SK-MEL-5 (cell line): ENCODE measurements at regions not wholly inside any gene's neighbourhood (a gene's known extent, or its start where the extent isn't known, plus 50 kb on each side); places are given as distances from the start of the nearest gene placed in this dataset.

Experiments used
- DNase-seq: peaks from one replicate; pipeline ENCODE4 v3.0.0-alpha.2; 2016; ENCODE audit warnings: low read depth, low spot score
- in situ Hi-C: cut with HindIII; loops from 2 replicates; pipeline ENCODE4 v1.10.0; 2016; ENCODE audit warnings: low sequenced_read_pairs, high pct_unique_total_duplicates, low pct_unique_long_range_greater_than_20kb

DNA sequence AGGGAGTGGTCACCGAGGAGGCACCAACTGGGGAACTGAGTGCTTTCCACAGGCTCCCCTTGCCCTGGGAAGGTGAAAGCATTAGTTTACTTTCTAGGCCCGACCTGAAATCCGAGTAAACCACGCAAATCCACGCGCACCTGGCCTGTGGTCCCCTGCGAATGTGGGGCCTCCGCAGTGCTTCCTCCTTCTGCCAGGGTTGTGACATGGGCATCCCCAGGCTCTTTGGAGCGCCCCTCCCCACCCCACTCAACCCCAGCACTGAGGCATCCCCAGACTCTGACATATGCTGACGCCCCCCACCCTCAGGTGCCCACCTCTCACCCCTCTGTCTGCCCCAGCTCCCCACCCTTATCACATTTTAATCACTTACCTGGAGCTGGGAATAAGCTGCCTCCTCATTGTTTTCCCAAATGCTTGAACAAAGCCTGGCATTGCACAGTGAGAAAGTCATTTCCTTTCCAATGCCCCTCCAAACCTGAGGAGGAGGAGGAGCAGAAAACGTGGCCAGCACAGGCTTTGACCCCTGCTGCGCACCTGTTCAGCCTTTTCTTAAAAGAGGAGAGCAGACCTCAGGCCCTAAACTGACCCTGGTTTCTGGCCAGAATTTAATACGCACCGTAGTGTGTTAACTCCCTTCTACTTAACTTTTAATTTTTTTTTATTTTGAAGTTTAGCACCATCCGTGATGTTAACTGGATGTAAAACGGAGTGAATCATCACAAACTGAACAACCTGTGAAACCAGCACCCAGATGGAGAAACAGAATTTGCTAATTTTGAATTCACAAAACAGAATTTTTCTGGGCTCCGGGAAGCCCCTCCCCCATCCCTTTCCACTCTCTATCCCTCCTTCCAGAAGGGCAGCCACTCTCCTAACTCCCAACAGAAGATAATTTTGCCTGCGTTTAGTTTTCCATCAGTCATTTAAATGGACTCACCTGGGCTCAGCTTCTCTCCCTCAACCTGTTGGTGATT lies 129.4 kb downstream of the WDR11 start:
- DNase-seq, result no peak
- in situ Hi-C loops, result no loop called here

DNA sequence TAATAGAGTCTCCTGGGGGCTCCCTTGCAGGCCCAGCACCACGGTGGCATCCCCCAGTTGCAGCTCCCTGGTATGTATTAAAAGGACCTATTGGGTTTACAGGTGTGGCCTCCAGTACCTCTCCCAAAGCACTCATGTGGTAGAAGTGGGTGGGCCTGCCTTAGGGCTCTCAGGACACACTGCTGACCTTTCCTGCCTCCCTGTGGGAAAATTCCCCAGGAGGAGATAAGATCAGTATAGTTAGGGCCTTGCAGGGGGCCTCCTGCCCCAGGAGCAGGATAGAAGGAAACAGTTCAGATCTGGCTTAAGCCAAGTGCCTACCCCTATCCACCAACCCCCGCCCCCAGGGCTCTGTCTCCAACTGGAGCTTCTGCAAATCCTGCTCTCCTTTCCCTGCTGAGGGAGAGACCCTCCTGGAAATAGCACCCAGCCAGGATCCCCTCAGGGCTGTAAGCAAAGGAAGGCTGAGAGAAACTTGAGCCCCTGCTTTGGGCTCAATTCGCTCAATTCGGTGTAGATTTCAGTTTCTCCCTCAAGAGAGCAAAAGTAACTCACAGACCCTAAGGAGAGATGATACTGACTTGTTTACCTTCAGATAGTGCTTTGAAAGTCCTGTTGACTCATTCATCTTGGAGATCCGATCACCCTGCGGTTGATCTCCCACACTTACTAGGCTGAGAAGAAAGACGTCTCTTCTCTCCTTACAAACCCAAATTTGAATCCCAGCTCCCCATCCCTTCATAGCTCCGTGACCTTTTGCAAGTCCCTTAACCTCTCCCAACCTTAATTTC lies 130.6 kb downstream of the WDR11 start:
- in situ Hi-C loops, result no loop called here
- no peak for DNase-seq

- in situ Hi-C loops, result no loop called here
- no peak for DNase-seq
These were observed 131.3 kb downstream of the WDR11 start for GRCh38 chr10:120982507-120982906.

DNA sequence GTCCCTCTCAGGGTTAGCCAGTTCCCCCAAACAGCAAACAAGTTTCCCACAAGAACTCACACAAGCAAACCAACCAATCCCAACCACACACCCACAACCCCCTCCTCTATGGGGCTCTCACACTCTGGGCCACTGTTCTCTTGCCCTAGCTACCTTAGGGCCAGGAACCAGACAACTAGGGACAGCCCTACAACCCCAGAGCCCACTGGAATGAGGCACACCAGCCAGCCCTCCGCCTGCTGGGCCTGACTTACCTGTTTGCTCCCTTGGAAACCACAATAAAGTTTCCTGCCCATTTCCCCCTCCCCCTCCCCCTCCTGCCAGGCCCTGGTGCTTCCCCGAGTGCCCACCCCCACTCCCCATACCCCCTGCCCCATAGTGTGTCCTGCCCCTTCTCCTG lies 132.6 kb downstream of the WDR11 start:
- no peak for DNase-seq
- in situ Hi-C loops, result no loop called here

- in situ Hi-C loops, result no loop called here
- no peak for DNase-seq
These were observed 133.1 kb downstream of the WDR11 start for GRCh38 chr10:120984221-120984620.

GRCh38 chr10:120987359-120987758 lies 136.2 kb downstream of the WDR11 start:
- in situ Hi-C loops, result no loop called here
- DNase-seq, result no peak

DNA sequence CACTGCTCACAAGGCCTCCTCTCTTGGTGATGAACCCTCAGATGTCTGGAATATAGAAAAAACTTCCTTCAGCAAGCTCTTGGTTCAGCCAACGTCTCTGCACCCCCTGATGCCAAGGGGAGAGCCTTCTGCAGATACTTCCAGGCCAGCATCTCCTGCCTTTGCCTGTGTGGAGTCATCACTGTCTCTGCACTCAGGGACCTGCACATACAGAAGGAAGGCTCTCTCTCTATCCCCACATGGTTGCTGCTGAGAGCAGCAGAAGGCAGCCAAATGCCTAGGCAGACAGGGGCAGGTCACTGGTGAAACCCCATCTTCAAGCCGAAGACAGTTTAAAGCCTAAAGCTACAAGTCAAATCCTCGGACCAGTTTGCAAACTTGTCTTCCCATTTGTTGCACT lies 137.6 kb downstream of the WDR11 start:
- in situ Hi-C loops, result no loop called here
- no peak for DNase-seq

- in situ Hi-C loops, result no loop called here
- no peak for DNase-seq
These were observed 138.1 kb downstream of the WDR11 start for GRCh38 chr10:120989279-120989678.

GRCh38 chr10:120989996-120990598 lies 138.9 kb downstream of the WDR11 start:
- no peak for DNase-seq
- in situ Hi-C loops, result no loop called here

- in situ Hi-C loops, result no loop called here
- no peak for DNase-seq
These were observed 139.7 kb downstream of the WDR11 start for GRCh38 chr10:120990831-120991230.

- in situ Hi-C loops, result no loop called here
- no peak for DNase-seq
These were observed 141.9 kb downstream of the WDR11 start for GRCh38 chr10:120993089-120993488.

DNA sequence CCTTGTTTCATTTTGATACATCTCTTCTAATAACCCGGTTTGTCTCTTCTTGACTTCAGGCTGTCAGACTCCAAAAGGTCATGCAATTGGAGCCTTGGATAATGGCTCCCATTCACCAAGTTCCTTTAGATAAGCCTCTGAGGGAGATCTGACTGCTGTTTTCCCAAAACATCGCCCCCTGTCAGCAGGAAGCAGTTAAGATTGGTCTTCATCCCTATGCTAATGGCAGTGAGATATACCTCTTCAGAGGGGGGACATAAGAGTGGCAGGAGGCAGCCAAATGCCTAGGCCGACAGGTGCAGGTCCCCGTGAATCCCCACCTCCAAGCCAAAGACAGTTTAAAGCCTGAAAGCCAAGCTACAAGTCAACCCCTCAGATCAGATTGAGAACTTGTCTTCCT lies 144.6 kb downstream of the WDR11 start:
- DNase-seq, result peak; percentile 54
- in situ Hi-C loops, result no loop called here

- DNase-seq, result no peak
- in situ Hi-C loops, result no loop called here
These were observed 145.4 kb downstream of the WDR11 start for GRCh38 chr10:120996456-120997034.

GRCh38 chr10:120997313-120997712 lies 146.2 kb downstream of the WDR11 start:
- DNase-seq, result no peak
- in situ Hi-C loops, result no loop called here

GRCh38 chr10:120997756-120998155 lies 146.6 kb downstream of the WDR11 start:
- in situ Hi-C loops, result no loop called here

DNA sequence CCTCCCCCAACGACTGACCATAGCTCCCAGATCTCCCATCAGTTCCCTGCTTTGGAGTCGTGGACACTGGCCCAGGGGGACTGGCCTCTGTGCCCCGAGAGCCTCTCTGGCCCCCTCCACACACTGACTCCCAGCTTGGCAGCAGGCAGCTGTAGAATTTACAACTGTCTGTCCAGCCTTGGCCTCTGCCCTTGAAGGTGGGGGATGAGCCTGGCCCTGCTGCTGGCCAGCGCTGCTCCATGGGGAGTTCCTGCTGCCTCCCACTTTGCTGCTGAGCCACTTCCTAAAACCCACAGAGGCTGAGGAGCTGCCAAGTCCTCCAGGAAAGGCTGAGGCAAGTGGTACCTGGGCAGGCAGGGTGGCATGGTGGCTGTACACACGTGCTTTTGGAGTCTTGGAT lies 147.1 kb downstream of the WDR11 start:
- no peak for DNase-seq
- in situ Hi-C loops, result no loop called here

More at GRCh38 chr10:120997756-120998155, 146.6 kb downstream of the WDR11 start:
- no peak for DNase-seq

GRCh38 chr10:120998782-120999285 lies 147.7 kb downstream of the WDR11 start:
- in situ Hi-C loops, result no loop called here
- DNase-seq, result no peak

- in situ Hi-C loops, result no loop called here
- peak; percentile 38 for DNase-seq
These were observed 148.7 kb downstream of the WDR11 start for GRCh38 chr10:120999868-121000267.
